GM19035 (cell line): ENCODE measurements at regions not wholly inside any gene's neighbourhood (a gene's known extent, or its start where the extent isn't known, plus 50 kb on each side); places are given as distances from the start of the nearest gene placed in this dataset.
"Not testable (repeated sequence)": the region's sequence is repeated elsewhere in the genome, so short reads cannot be mapped to it uniquely, and the experiment has no call there.

Experiments used
- ATAC-seq: cut with Tn5 transposase; IDR thresholded peaks from one replicate; pipeline ENCODE4 v1.9.1; 2021; ENCODE audit not compliant: unreplicated experiment

GRCh38 chr14:105600195-105600938 lies 74.0 kb downstream of the TMEM121 start:
- ATAC-seq = not testable (repeated sequence)

- ATAC-seq = no peak
Observed at GRCh38 chr14:105600939-105601359, 74.6 kb downstream of the TMEM121 start.

DNA sequence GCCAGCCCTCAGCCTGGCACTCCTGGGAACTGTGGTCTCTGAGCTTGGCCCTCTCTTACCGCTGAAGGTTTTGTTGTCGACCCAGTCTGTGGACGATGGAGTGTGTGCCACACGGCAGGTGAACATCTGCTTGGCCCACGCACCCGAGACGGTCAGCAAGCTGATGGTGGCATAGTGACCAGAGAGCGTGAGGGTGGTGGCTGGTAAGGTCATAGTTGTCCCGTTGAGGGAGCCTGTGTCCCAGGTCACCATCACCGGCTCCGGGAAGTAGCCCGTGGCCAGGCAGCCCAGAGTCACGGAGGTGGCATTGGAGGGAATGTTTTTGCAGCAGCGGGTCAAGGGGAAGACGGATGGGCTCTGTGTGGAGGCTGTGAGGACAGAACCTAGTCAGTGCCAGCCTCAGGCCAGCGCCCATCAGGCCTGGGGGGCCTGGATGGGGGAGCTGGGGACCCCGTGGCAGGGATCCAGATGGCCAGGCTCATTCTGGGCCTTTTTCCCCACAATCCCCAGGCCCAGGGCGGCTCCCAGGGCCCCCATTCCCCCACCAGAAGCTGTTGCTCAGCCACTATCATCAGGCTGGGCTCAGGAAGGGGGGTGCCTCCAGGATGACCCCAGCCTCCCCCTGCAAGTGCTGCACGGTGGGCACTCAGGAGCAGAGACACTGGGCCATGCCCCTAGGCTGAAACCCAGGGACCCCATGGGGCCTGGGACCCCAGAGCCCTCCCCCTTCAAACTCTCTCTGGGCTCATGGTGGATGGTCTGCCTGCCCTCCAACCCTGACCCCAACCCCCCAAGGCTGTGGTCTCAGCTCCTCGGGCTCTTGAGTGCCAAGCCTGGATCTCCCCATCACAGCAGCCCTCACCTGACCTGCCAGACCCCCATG lies 75.2 kb downstream of the TMEM121 start:
- no peak for ATAC-seq

- ATAC-seq = no peak
Observed at GRCh38 chr14:105602243-105602750, 75.9 kb downstream of the TMEM121 start.

DNA sequence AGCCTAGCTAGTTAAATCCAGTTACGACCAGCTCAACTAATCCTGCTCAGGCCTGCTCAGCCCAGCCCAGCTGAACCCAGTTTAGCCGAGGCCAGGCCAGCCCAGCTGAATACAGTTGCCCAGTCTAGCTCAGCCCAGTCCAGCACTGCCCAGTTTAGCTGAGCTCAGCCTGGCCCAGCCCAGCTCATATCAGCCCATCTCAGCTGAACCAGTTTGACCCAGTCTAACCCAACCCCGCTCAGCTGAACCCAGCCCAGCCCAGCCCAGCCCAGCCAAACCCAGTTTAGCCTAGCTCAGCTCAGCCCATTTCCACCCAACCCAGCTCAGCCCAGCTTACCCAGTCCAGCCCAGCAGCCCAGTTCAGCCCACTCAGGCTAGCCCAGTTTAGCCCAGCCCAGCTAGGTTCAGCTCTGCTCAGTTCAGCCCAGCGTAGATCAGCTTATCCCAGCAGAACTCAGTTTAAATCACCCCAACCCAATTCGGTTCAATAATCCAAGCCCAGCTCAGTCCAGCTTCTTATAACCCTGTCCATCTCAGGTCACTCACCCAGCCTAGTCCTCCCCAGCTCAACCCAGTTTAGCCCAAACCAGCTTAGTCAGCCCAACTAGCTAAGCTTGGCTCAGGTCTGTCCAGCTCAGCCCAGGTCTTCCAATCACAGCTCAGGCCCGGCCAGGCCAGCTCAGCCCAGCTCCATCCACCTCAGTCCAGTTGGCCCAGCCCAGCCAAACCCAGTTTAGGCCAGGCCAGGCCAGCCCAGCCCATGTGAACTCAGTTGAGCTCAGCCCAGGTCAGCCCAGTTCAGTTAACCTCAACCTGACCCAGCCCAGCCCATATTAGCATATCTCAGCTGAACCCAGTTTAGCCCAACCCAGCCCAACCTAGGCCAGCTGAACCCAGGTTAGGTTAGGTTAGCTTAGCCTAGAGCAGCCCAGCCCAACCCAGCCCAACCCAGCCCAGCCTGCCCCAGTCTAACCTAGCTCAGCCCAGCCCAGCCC lies 76.7 kb downstream of the TMEM121 start:
- no peak for ATAC-seq

DNA sequence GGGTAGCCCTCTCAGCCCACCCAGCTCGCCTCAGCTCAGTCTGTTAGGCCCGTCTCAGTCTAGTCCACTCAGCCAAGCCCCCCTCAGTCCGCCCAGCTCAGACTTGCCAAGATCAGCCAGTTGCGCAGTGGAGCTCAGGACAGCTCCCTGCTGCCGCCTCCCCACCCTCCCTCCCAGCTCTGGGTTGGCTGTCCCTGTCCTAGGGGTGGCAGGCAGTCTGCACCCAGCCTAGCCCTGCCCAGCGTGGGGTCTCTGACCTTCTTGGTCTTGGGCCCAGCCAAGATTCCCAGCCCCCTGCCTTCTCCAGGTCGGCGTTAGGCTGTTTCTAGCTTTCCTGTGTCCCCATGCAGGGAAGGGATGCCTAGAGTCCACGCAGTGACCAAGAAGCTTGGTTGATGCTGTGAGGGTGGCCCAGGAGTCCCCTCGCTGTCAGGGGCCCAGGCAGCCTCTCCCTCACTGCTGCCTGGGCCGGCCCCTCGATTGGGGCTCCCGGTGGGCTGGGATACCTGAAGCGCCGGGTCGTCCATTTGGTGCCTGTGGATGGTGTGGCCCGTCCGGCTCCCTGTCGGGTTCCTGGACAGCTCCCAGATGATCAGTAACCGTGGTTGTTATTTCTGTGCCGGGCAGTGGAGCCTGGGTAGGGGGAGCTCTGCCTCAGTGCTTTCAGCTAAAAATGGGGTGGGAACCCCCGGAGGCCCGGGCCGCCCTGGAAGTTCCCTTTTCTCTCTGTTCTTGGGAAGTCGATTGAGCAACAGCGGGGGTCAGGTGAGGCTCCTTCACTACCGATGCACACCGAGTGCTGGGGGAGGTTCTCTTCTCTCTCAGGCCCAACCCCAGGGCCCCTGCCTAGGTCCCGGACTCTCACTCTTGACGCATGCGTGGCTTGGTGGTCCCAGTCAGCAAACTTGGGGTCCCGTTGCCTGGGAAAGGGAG lies 78.4 kb downstream of the TMEM121 start:
- ATAC-seq = not testable (repeated sequence)

GRCh38 chr14:105605464-105606304 lies 79.3 kb downstream of the TMEM121 start:
- ATAC-seq = no peak

DNA sequence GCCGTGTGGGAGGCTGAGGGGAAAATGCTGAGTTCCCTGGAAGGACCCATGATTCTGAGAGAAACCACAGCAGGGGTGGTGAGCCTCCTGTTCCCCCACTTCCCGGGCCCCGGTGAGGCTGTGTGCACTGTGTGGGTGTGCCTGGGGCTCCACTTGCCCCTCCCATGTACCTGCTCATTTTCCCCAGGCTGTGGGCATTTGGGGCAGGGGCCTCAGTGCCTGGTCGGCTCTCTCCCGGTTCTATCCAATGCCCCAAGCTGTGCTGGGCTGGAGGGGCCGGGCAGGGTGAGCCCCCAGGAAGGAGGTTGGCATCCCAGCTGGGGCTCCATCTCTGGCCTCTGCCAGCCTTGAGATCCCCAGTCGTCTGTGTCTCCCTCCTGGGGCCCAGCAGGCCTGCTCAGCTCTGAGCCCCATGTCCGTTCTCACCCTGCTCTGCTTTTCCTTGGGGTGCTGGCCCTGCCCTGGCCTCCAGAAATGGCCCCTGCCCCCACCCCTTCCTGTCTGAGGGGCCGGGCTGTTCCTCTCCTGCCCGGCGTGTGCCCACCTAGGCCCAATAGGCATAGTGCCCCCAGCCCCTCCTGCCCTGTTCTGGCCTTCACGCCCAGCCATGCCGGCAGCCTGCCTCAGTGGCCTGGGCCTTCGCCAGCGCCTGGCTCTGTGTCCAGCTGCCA lies 80.1 kb downstream of the TMEM121 start:
- not testable (repeated sequence) for ATAC-seq

DNA sequence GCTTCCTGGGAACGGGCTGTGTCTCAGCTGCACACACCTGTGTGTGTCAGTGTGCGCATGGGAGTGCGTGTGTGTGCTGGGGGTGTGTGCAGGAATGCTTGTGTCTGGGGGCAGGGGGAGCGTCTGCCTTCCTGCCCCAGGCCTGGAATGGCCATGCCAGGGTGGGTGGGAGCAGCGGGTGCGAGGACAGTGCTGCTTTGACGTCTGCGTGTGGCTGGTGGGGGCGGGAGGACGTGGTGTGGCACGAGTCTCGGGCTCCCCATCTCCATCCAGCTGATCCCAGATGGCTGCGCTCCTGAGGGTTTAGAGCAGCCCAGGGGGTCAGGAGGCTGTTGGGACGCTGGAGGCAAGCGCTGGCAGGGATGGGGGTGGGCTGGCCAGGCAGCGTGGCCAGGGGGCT lies 80.6 kb downstream of the TMEM121 start:
- not testable (repeated sequence) for ATAC-seq

DNA sequence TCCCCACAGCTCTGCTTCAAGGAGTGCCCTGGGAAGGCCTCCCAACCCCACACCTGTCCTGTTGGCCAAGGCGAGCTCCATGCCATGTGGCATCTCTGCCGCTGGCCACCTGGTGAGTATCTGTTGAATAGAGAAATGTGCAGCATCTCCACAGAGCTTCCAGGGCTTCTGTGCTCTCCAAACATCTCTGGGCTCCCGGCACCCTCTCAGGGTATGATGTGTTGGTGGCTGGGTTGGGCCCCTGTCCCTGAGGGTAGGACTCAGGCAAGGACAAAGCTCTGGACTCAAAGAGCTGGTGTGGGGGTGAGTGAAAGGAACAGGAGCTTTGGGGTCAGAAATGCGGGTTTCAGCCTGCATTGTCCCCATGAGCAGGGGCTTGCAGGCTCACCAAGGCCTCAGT lies 88.6 kb downstream of the TMEM121 start:
- not testable (repeated sequence) for ATAC-seq

DNA sequence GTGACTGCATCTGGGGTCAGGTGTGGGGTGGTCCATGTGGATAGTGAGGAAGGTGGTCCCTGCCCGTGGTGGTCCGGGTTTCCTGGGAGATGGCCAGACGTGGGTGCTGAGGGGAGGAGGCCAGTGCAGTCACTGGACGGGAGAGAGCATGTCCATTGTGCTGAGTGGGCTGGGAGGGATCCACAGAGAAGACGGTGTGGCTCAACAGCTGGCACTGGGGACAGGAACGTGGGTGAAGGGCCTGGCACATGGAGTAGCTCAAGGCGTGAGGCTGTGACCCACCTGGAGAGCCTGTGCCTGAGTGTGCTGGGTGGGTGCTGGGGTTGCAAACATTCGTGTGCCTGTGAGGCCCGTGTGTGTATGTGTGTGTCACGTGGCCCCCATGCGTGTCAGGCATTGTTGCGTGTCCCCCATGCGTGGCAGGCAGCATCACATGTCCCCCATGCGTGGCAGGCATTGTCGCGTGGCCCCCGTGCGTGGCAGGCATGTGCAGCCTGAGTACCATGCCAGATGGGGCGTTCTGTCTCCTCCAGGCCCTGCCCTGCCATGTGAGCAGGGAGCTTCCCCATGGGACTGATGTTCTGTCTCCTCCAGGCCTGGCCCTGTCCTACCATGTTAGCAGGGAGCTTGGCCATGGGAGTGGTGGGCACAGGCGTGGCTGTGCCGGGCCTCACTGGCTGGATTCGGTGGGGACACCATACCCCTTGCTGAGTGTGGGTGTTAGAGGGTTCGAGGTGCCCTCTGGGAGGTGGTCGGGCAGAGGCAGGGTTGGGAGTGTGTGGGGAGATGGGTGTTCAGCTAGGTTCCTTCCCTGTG lies 89.8 kb downstream of the TMEM121 start:
- not testable (repeated sequence) for ATAC-seq

GRCh38 chr14:105616802-105617192 lies 90.4 kb downstream of the TMEM121 start:
- ATAC-seq = no peak

DNA sequence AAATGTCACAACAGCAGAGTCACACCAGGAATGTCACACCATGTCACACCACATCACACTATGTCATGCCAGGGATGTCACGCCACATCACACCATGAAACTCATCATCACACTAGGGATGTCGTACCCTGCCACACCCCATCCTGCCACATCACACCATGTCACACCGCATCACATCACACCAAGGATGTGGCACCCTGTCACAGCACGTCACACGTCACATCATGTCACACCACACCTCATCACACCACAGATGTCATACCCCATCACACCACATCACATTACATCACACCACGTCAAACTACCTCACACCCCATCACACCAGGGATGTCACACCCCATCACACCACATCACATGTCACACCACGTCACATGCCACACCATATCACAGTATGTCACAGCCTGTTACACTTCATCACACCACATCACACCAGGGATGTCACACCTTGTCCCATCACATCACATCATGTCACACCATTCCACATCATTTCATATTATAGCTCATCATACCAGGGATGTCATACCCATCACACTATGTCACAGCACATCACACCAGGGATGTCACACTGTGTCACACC lies 90.9 kb downstream of the TMEM121 start:
- no peak for ATAC-seq

GRCh38 chr14:105617805-105618204 lies 91.4 kb downstream of the TMEM121 start:
- not testable (repeated sequence) for ATAC-seq

GRCh38 chr14:105619324-105619723 lies 92.9 kb downstream of the TMEM121 start:
- ATAC-seq = not testable (repeated sequence)

GRCh38 chr14:105620178-105620864 lies 93.9 kb downstream of the TMEM121 start:
- not testable (repeated sequence) for ATAC-seq
